ENCODE measurements at regions not wholly inside any gene's neighbourhood (a gene's known extent, or its start where the extent isn't known, plus 50 kb on each side); places are given as distances from the start of the nearest gene placed in this dataset.

- TF ChIP-seq REST (tag by site-specific recombination; IDR thresholded peaks at IDR 0.05) (no peak), SP3 (tag by site-specific recombination; IDR thresholded peaks at IDR 0.05) (no peak), CTCF (tag by site-specific recombination; IDR thresholded peaks at IDR 0.05) (no peak), ZNF292 (tag by site-specific recombination; IDR thresholded peaks at IDR 0.05; ENCODE audit: borderline replicate concordance, low read depth) (no peak), ZNF335 (tag by site-specific recombination; conservative IDR thresholded peaks at IDR 0.05) (no peak), ZNF274 (IDR thresholded peaks at IDR 0.05; ENCODE audit: low read length) (no peak), ZNF274 (tag by site-specific recombination; IDR thresholded peaks at IDR 0.05; ENCODE audit: borderline replicate concordance) (no peak), ZEB2 (tag by site-specific recombination; IDR thresholded peaks at IDR 0.05) (no peak), YY1 (tag by site-specific recombination; IDR thresholded peaks at IDR 0.05) (no peak), ZNF23 (tag by site-specific recombination; IDR thresholded peaks at IDR 0.05; ENCODE audit: borderline replicate concordance) (no peak), PATZ1 (tag by site-specific recombination; IDR thresholded peaks at IDR 0.05) (no peak)
Observed at GRCh38 chr12:77584860-77585259, 245.8 kb upstream of the NAV3 start.

Data from HEK293 (cell line).